CD4-positive, CD25-positive, alpha-beta regulatory T cell (primary cell): ENCODE measurements at regions not wholly inside any gene's neighbourhood (a gene's known extent, or its start where the extent isn't known, plus 50 kb on each side); places are given as distances from the start of the nearest gene placed in this dataset.

ENCODE experiments used
- ATAC-seq, 2 donors: fragments of 150-1000 bp; cut with Tn5 transposase; one replicate each; pipeline ENCODE4 v1.10.0; 2021; ENCODE audit warnings: low read depth in 2 of 2, moderate number of reproducible peaks in 2 of 2, moderate library complexity in 1 of 2
- DNase-seq, 3 donors: peaks; one replicate each; pipeline versions ENCODE4 v3.0.0 to v3.0.0-alpha.2; 2012 to 2022; ENCODE audit warnings: mixed read lengths in 1 of 3
- H3K27ac ChIP-seq: one replicate; pipeline ENCODE4 v1.7.0; 2013; ENCODE audit warnings: mild to moderate bottlenecking, low read length; ENCODE audit not compliant: insufficient read depth, poor library complexity, severe bottlenecking
- H3K27me3 ChIP-seq: one replicate; pipeline ENCODE4 v1.7.0; 2013; ENCODE audit warnings: low read length; ENCODE audit not compliant: control insufficient read depth, insufficient read depth
- H3K36me3 ChIP-seq: one replicate; pipeline ENCODE4 v1.7.0; 2013; ENCODE audit warnings: mild to moderate bottlenecking, low read length, moderate library complexity; ENCODE audit not compliant: control insufficient read depth, insufficient read depth
- H3K4me1 ChIP-seq: 2 replicates; pipeline ENCODE4 v1.7.0; 2013; ENCODE audit warnings: mild to moderate bottlenecking, low read length; ENCODE audit not compliant: insufficient read depth, control insufficient read depth, poor library complexity, severe bottlenecking
- H3K4me3 ChIP-seq: one replicate; pipeline ENCODE4 v1.7.0; 2013; ENCODE audit warnings: low read depth, mild to moderate bottlenecking, low read length, moderate library complexity
- H3K9me3 ChIP-seq, 2 experiments: 1 replicate in 1 of 2; 2 replicates in 1 of 2; pipeline ENCODE4 v1.7.0; 2013; ENCODE audit warnings: low read length in 2 of 2, mild to moderate bottlenecking in 1 of 2, moderate library complexity in 1 of 2; ENCODE audit not compliant: control insufficient read depth in 2 of 2
- H3K27ac Mint-ChIP-seq, 3 donors: one replicate each; pipeline ENCODE4 v1.8.0; 2020 to 2022; ENCODE audit warnings: mild to moderate bottlenecking in 3 of 3, mixed read lengths in 3 of 3, moderate library complexity in 2 of 3
- H3K27me3 Mint-ChIP-seq: one replicate; pipeline ENCODE4 v1.8.0; 2022; ENCODE audit warnings: mild to moderate bottlenecking, mixed read lengths
- H3K36me3 Mint-ChIP-seq: one replicate; pipeline ENCODE4 v1.8.0; 2020; ENCODE audit warnings: mixed read lengths
- H3K4me1 Mint-ChIP-seq, 4 donors: one replicate each; pipeline ENCODE4 v1.8.0; 2020 to 2022; ENCODE audit warnings: mixed read lengths in 4 of 4, mild to moderate bottlenecking in 1 of 4
- H3K4me3 Mint-ChIP-seq, 4 donors: one replicate each; pipeline ENCODE4 v1.8.0; 2020 to 2022; ENCODE audit warnings: mild to moderate bottlenecking in 4 of 4, mixed read lengths in 4 of 4, moderate library complexity in 3 of 4
- H3K9me3 Mint-ChIP-seq, 7 donors: one replicate each; pipeline ENCODE4 v1.8.0; 2020 to 2022; ENCODE audit warnings: mixed read lengths in 7 of 7, mild to moderate bottlenecking in 3 of 7, moderate library complexity in 2 of 7

GRCh38 chr5:17438027-17438426 is 60.0 kb upstream of the TAF11L2 start:
- H3K9me3 ChIP-seq: no peaks in the 10 kb centered on the region
- DNase-seq (no peak), ATAC-seq (no peak)
- no peaks in the 10 kb centered on the region for H3K36me3 ChIP-seq
- no peaks in the 10 kb centered on the region for H3K27me3 ChIP-seq
- Mint-ChIP-seq H3K4me1 (peaks cover 0 to 5% (median 0%) of the 10 kb centered on the region in 4 donors), H3K36me3 (no peaks in the 10 kb centered on the region), H3K9me3 (peaks cover 4 to 36% (median 10%) of the 10 kb centered on the region in 7 donors), H3K4me3 (no peak overlapping the region), H3K27me3 (peaks cover 4% of the 10 kb centered on the region), H3K27ac (no peak overlapping the region)
- H3K4me3 ChIP-seq: no peak overlapping the region
- H3K4me1 ChIP-seq: no peaks in the 10 kb centered on the region
- H3K27ac ChIP-seq: no peak overlapping the region

- ATAC-seq (no peak), DNase-seq (no peak)
- Mint-ChIP-seq H3K4me3 (no peak overlapping the region), H3K27ac (no peak overlapping the region), H3K9me3 (peaks cover 4 to 44% (median 11%) of the 10 kb centered on the region in 7 donors), H3K36me3 (no peaks in the 10 kb centered on the region), H3K4me1 (peaks cover 0 to 5% (median 0%) of the 10 kb centered on the region in 4 donors), H3K27me3 (peaks cover 4% of the 10 kb centered on the region)
- Histone ChIP-seq H3K9me3 (no peaks in the 10 kb centered on the region), H3K4me1 (no peaks in the 10 kb centered on the region), H3K4me3 (no peak overlapping the region), H3K27ac (no peak overlapping the region), H3K27me3 (no peaks in the 10 kb centered on the region), H3K36me3 (no peaks in the 10 kb centered on the region)
These were observed 58.1 kb upstream of the TAF11L2 start for GRCh38 chr5:17439956-17440355.

GRCh38 chr5:17440766-17441165 is 57.3 kb upstream of the TAF11L2 start:
- H3K27me3 Mint-ChIP-seq: no peaks in the 10 kb centered on the region
- Histone ChIP-seq H3K4me1 (no peaks in the 10 kb centered on the region), H3K27ac (no peak overlapping the region), H3K9me3 (no peaks in the 10 kb centered on the region), H3K36me3 (no peaks in the 10 kb centered on the region), H3K4me3 (no peak overlapping the region), H3K27me3 (no peaks in the 10 kb centered on the region)
- no peak overlapping the region for H3K4me3 Mint-ChIP-seq
- ATAC-seq (no peak), DNase-seq (no peak)
- peaks cover 0 to 5% (median 0%) of the 10 kb centered on the region in 4 donors for H3K4me1 Mint-ChIP-seq
- H3K9me3 Mint-ChIP-seq: peaks cover 4 to 44% (median 11%) of the 10 kb centered on the region in 7 donors
- no peak overlapping the region for H3K27ac Mint-ChIP-seq
- H3K36me3 Mint-ChIP-seq: no peaks in the 10 kb centered on the region

- Mint-ChIP-seq H3K4me1 (peaks cover 0 to 1% (median 0%) of the 10 kb centered on the region in 4 donors), H3K4me3 (no peak overlapping the region), H3K36me3 (no peaks in the 10 kb centered on the region), H3K27me3 (no peaks in the 10 kb centered on the region), H3K27ac (no peak overlapping the region), H3K9me3 (peaks cover 4 to 44% (median 11%) of the 10 kb centered on the region in 7 donors)
- Histone ChIP-seq H3K27me3 (no peaks in the 10 kb centered on the region), H3K4me1 (no peaks in the 10 kb centered on the region), H3K27ac (no peak overlapping the region), H3K9me3 (no peaks in the 10 kb centered on the region), H3K36me3 (no peaks in the 10 kb centered on the region), H3K4me3 (no peak overlapping the region)
- ATAC-seq (no peak), DNase-seq (no peak)
These were observed 56.7 kb upstream of the TAF11L2 start for GRCh38 chr5:17441351-17441750.

GRCh38 chr5:17443333-17444130 is 54.5 kb upstream of the TAF11L2 start:
- peaks cover 2 to 33% (median 7%) of the 10 kb centered on the region in 7 donors for H3K9me3 Mint-ChIP-seq
- Histone ChIP-seq H3K4me3 (no peak overlapping the region), H3K27me3 (no peaks in the 10 kb centered on the region), H3K36me3 (no peaks in the 10 kb centered on the region), H3K27ac (no peak overlapping the region), H3K9me3 (no peaks in the 10 kb centered on the region), H3K4me1 (no peaks in the 10 kb centered on the region)
- H3K36me3 Mint-ChIP-seq: no peaks in the 10 kb centered on the region
- ATAC-seq (no peak), DNase-seq (no peak)
- no peak overlapping the region for H3K27ac Mint-ChIP-seq
- no peak overlapping the region for H3K4me3 Mint-ChIP-seq
- no peaks in the 10 kb centered on the region for H3K4me1 Mint-ChIP-seq
- H3K27me3 Mint-ChIP-seq: no peaks in the 10 kb centered on the region

- Mint-ChIP-seq H3K27ac (no peak overlapping the region), H3K27me3 (no peaks in the 10 kb centered on the region), H3K36me3 (no peaks in the 10 kb centered on the region), H3K4me3 (no peak overlapping the region), H3K4me1 (no peaks in the 10 kb centered on the region), H3K9me3 (peaks cover 2 to 38% (median 12%) of the 10 kb centered on the region in 7 donors)
- Histone ChIP-seq H3K36me3 (no peaks in the 10 kb centered on the region), H3K9me3 (no peaks in the 10 kb centered on the region), H3K4me3 (no peak overlapping the region), H3K4me1 (no peaks in the 10 kb centered on the region), H3K27me3 (no peaks in the 10 kb centered on the region), H3K27ac (no peak overlapping the region)
- DNase-seq: no peak
- ATAC-seq: no peak
These were observed 53.5 kb upstream of the TAF11L2 start for GRCh38 chr5:17444496-17444895.

- no peaks in the 10 kb centered on the region for H3K27me3 Mint-ChIP-seq
- no peak for ATAC-seq
- H3K4me3 Mint-ChIP-seq: no peak overlapping the region
These were observed 52.8 kb upstream of the TAF11L2 start for GRCh38 chr5:17445185-17445584.

More at GRCh38 chr5:17445185-17445584, 52.8 kb upstream of the TAF11L2 start:
- Histone ChIP-seq H3K4me1 (no peaks in the 10 kb centered on the region), H3K36me3 (no peaks in the 10 kb centered on the region), H3K27me3 (no peaks in the 10 kb centered on the region), H3K27ac (no peak overlapping the region), H3K4me3 (no peak overlapping the region), H3K9me3 (no peaks in the 10 kb centered on the region)
- H3K36me3 Mint-ChIP-seq: no peaks in the 10 kb centered on the region
- H3K9me3 Mint-ChIP-seq: peaks cover 0 to 34% (median 11%) of the 10 kb centered on the region in 7 donors
- no peak for DNase-seq
- no peaks in the 10 kb centered on the region for H3K4me1 Mint-ChIP-seq
- no peak overlapping the region for H3K27ac Mint-ChIP-seq
